ENCODE measurements at regions not wholly inside any gene's neighbourhood (a gene's known extent, or its start where the extent isn't known, plus 50 kb on each side); places are given as distances from the start of the nearest gene placed in this dataset.

GRCh38 chr17:33647956-33648355, 354.9 kb upstream of the ASIC2 start:
- no peak for ATAC-seq
- no peak for DNase-seq

- DNase-seq (no peak), ATAC-seq (no peak)
Measured at GRCh38 chr17:33650304-33650703, 357.2 kb upstream of the ASIC2 start.

GRCh38 chr17:33651686-33652085, 358.6 kb upstream of the ASIC2 start:
- DNase-seq (no peak), ATAC-seq (no peak)

GRCh38 chr17:33652731-33653398, 359.8 kb upstream of the ASIC2 start:
- DNase-seq: no peak
- no peak for ATAC-seq

GRCh38 chr17:33653399-33653788, 360.3 kb upstream of the ASIC2 start:
- ATAC-seq (no peak), DNase-seq (no peak)

GRCh38 chr17:33657181-33657580, 364.1 kb upstream of the ASIC2 start:
- ATAC-seq (no peak), DNase-seq (no peak)

GRCh38 chr17:33661975-33662374, 368.9 kb upstream of the ASIC2 start:
- DNase-seq (no peak), ATAC-seq (no peak)

- no peak for DNase-seq
- ATAC-seq: no peak
Measured at GRCh38 chr17:33664116-33664840, 371.2 kb upstream of the ASIC2 start.

GRCh38 chr17:33667052-33667509, 374.0 kb upstream of the ASIC2 start:
- ATAC-seq (peak; percentile 66), DNase-seq (peak; percentile 14)

- ATAC-seq (no peak), DNase-seq (no peak)
Measured at GRCh38 chr17:33667671-33668070, 374.6 kb upstream of the ASIC2 start.

GRCh38 chr17:33668516-33668915, 375.4 kb upstream of the ASIC2 start:
- no peak for ATAC-seq
- DNase-seq: no peak

GRCh38 chr17:33671491-33671890, 378.4 kb upstream of the ASIC2 start:
- no peak for ATAC-seq

GRCh38 chr17:33674685-33675084, 381.6 kb upstream of the ASIC2 start:
- DNase-seq: peak; percentile 42
- no peak for ATAC-seq

More at GRCh38 chr17:33671491-33671890, 378.4 kb upstream of the ASIC2 start:
- DNase-seq: no peak

- DNase-seq: no peak
- ATAC-seq: no peak
Measured at GRCh38 chr17:33676444-33676843, 383.3 kb upstream of the ASIC2 start.

GRCh38 chr17:33679595-33679994, 386.5 kb upstream of the ASIC2 start:
- no peak for ATAC-seq
- no peak for DNase-seq

GRCh38 chr17:33680472-33680871, 387.4 kb upstream of the ASIC2 start:
- DNase-seq: no peak
- no peak for ATAC-seq

GRCh38 chr17:33682599-33682998, 389.5 kb upstream of the ASIC2 start:
- ATAC-seq: no peak

GRCh38 chr17:33684735-33685134, 391.6 kb upstream of the ASIC2 start:
- ATAC-seq (no peak), DNase-seq (no peak)

More at GRCh38 chr17:33682599-33682998, 389.5 kb upstream of the ASIC2 start:
- DNase-seq: no peak

- peak; percentile 20 for DNase-seq
- ATAC-seq: no peak
Measured at GRCh38 chr17:33686171-33686570, 393.1 kb upstream of the ASIC2 start.

- DNase-seq (no peak), ATAC-seq (no peak)
Measured at GRCh38 chr17:33687831-33688230, 394.7 kb upstream of the ASIC2 start.

GRCh38 chr17:33688771-33689170, 395.7 kb upstream of the ASIC2 start:
- ATAC-seq: no peak
- no peak for DNase-seq

GRCh38 chr17:33689725-33690124, 396.6 kb upstream of the ASIC2 start:
- no peak for ATAC-seq
- no peak for DNase-seq

GRCh38 chr17:33695431-33695830, 402.3 kb upstream of the ASIC2 start:
- DNase-seq (no peak), ATAC-seq (no peak)

- DNase-seq (no peak), ATAC-seq (no peak)
Measured at GRCh38 chr17:33696102-33696501, 403.0 kb upstream of the ASIC2 start.

All from stimulated activated naive CD8-positive, alpha-beta T cell treated with anti-CD3 and anti-CD28 coated beads, Interleukin-15, Interleukin-2, amounts not matched to agents 100 U/mL and 50 U/mL, for 24 hours (primary cell).